ENCODE measurements at regions not wholly inside any gene's neighbourhood (a gene's known extent, or its start where the extent isn't known, plus 50 kb on each side); places are given as distances from the start of the nearest gene placed in this dataset.
"Not testable (repeated sequence)": the region's sequence is repeated elsewhere in the genome, so short reads cannot be mapped to it uniquely, and the experiment has no call there.

GRCh38 chr15:92751528-92751927 lies 96.0 kb upstream of the FAM174B start:
- DNase-seq (ENCODE audit: low spot score): no peak
- no peak for ATAC-seq

GRCh38 chr15:92753591-92753990 lies 98.0 kb upstream of the FAM174B start:
- no peak for ATAC-seq
- no peak for DNase-seq (ENCODE audit: low spot score)

GRCh38 chr15:92763459-92763858 lies 107.9 kb upstream of the FAM174B start:
- ATAC-seq (no peak), DNase-seq (ENCODE audit: low spot score) (no peak)

GRCh38 chr15:92768131-92768530 lies 112.6 kb upstream of the FAM174B start:
- not testable (repeated sequence) for ATAC-seq; DNase-seq (ENCODE audit: low spot score)

GRCh38 chr15:92770641-92771040 lies 115.1 kb upstream of the FAM174B start:
- DNase-seq (ENCODE audit: low spot score): no peak
- ATAC-seq: no peak

GRCh38 chr15:92772061-92772460 lies 116.5 kb upstream of the FAM174B start:
- ATAC-seq (no peak), DNase-seq (ENCODE audit: low spot score) (no peak)

GRCh38 chr15:92772626-92773244 lies 117.2 kb upstream of the FAM174B start:
- DNase-seq (ENCODE audit: low spot score): no peak

GRCh38 chr15:92773340-92773739 lies 117.8 kb upstream of the FAM174B start:
- DNase-seq (ENCODE audit: low spot score) (no peak), ATAC-seq (no peak)

More at GRCh38 chr15:92772626-92773244, 117.2 kb upstream of the FAM174B start:
- ATAC-seq: no peak

- ATAC-seq: no peak
- DNase-seq (ENCODE audit: low spot score): no peak
Measured at GRCh38 chr15:92779874-92780273, 120.2 kb upstream of the CHD2 start.

- DNase-seq (ENCODE audit: low spot score) (no peak), ATAC-seq (no peak)
Measured at GRCh38 chr15:92780843-92781242, 119.3 kb upstream of the CHD2 start.

GRCh38 chr15:92781925-92782453 lies 118.1 kb upstream of the CHD2 start:
- no peak for ATAC-seq

GRCh38 chr15:92787116-92787515 lies 113.0 kb upstream of the CHD2 start:
- ATAC-seq (no peak), DNase-seq (ENCODE audit: low spot score) (peak; percentile 33)

More at GRCh38 chr15:92781925-92782453, 118.1 kb upstream of the CHD2 start:
- DNase-seq (ENCODE audit: low spot score): no peak

- peak; percentile 16 for DNase-seq (ENCODE audit: low spot score)
- ATAC-seq: no peak
Measured at GRCh38 chr15:92788196-92788595, 111.9 kb upstream of the CHD2 start.

GRCh38 chr15:92788793-92789192 lies 111.3 kb upstream of the CHD2 start:
- not testable (repeated sequence) for ATAC-seq

GRCh38 chr15:92796161-92796611 lies 103.9 kb upstream of the CHD2 start:
- ATAC-seq (peak; percentile 27), DNase-seq (ENCODE audit: low spot score) (no peak)

More at GRCh38 chr15:92788793-92789192, 111.3 kb upstream of the CHD2 start:
- DNase-seq (ENCODE audit: low spot score): peak; percentile 27

- no peak for DNase-seq (ENCODE audit: low spot score)
- ATAC-seq: peak; percentile 82
Measured at GRCh38 chr15:92797168-92798052, 102.7 kb upstream of the CHD2 start.

GRCh38 chr15:92800013-92800412 lies 100.1 kb upstream of the CHD2 start:
- DNase-seq (ENCODE audit: low spot score): no peak
- ATAC-seq: no peak

GRCh38 chr15:92800416-92801055 lies 99.6 kb upstream of the CHD2 start:
- not testable (repeated sequence) for DNase-seq (ENCODE audit: low spot score); ATAC-seq

GRCh38 chr15:92801056-92801773 lies 98.9 kb upstream of the CHD2 start:
- ATAC-seq; DNase-seq (ENCODE audit: low spot score): not testable (repeated sequence)

- DNase-seq (ENCODE audit: low spot score) (no peak), ATAC-seq (no peak)
Measured at GRCh38 chr15:92801774-92802464, 98.2 kb upstream of the CHD2 start.

All from left lobe of liver (tissue), 2 donors.